ENCODE measurements at regions not wholly inside any gene's neighbourhood (a gene's known extent, or its start where the extent isn't known, plus 50 kb on each side); places are given as distances from the start of the nearest gene placed in this dataset.

- intact Hi-C loops (cut with micrococcal nuclease), result loop anchor here (1.0 to 10.0 kb wide), 3 partner anchors 42 to 1036 kb away; partner anchors contain the start of gene GABRB2
- H3K27me3 ChIP-seq (ENCODE audit: control insufficient read depth in 2 of 2, insufficient read depth in 2 of 2, low read length in 2 of 2), result peaks cover 0 to 5% of the 10 kb centered on the region in 2 experiments
- TF ChIP-seq CTCF (IDR thresholded peaks at IDR 0.05; ENCODE audit: extremely low read depth in 1 of 2, insufficient read depth in 1 of 2, low read depth in 1 of 2, low read length in 2 of 2) (peak; percentile 70), GATA2 (IDR thresholded peaks at IDR 0.05; ENCODE audit: insufficient read depth, insufficient read length, low read depth, low read length) (peak; percentile 68), FOS (IDR thresholded peaks at IDR 0.05; ENCODE audit: borderline replicate concordance, insufficient read depth, low read length) (no peak)
- H3K4me3 ChIP-seq (replicated peaks in 1 of 3; ENCODE audit: insufficient read depth in 1 of 3, low read depth in 1 of 3, low read length in 3 of 3), result no peak overlapping the region
- no peaks in the 10 kb centered on the region for H3K36me3 ChIP-seq (ENCODE audit: control insufficient read depth in 2 of 2, extremely low read depth in 1 of 2, insufficient read depth in 2 of 2, low read length in 2 of 2)
- no peaks in the 10 kb centered on the region for H4K20me1 ChIP-seq (replicated peaks; ENCODE audit: control insufficient read depth, extremely low read depth, insufficient read depth, low read length)
- no peaks in the 10 kb centered on the region for H3K4me1 ChIP-seq (ENCODE audit: control insufficient read depth, extremely low read depth, insufficient read depth, low read length)
- ChIA-PET POLR2A (no interaction called here), CTCF (interaction anchor here (1.0 to 5.7 kb wide), 7 partner anchors 8 to 70 kb away, joined by 3 to 117 read pairs (median 5); no protein-coding TSS in a partner anchor)
- no peak overlapping the region for H3K9ac ChIP-seq (replicated peaks; ENCODE audit: extremely low read depth, insufficient read depth, low read length)
- no peaks in the 10 kb centered on the region for H3K9me1 ChIP-seq (replicated peaks; ENCODE audit: control insufficient read depth, extremely low read depth, insufficient read depth, low read length)
- BruUV-seq (replicated peaks), result no TSS peak
- peak overlapping the region; percentile 64 for H2AFZ ChIP-seq (ENCODE audit: low read depth, low read length)
- no peak overlapping the region for H3K27ac ChIP-seq (ENCODE audit: insufficient read depth, low read depth, low read length)
- H3K79me2 ChIP-seq (ENCODE audit: control insufficient read depth, insufficient read depth, low read length), result no peaks in the 10 kb centered on the region
- no peaks in the 10 kb centered on the region for H3K9me3 ChIP-seq (replicated peaks; ENCODE audit: control insufficient read depth, insufficient read depth, low read length)
- H3K4me2 ChIP-seq (ENCODE audit: insufficient read depth, low read length), result no peak overlapping the region
- FAIRE-seq, result peak; percentile 94
- peak; percentile 81 for DNase-seq (ENCODE audit: low read depth, low spot score)
- dilution Hi-C loops (cut with MboI; ENCODE audit: extremely low pct_ligation_motif_present, low sequenced_read_pairs), result no loop called here
Measured at GRCh38 chr5:160508780-160509361, 87.2 kb downstream of the PTTG1 start.

GRCh38 chr5:160511280-160511929 lies 89.8 kb downstream of the PTTG1 start:
- dilution Hi-C loops (cut with MboI; ENCODE audit: extremely low pct_ligation_motif_present, low sequenced_read_pairs), result no loop called here
- H3K36me3 ChIP-seq (ENCODE audit: control insufficient read depth in 2 of 2, extremely low read depth in 1 of 2, insufficient read depth in 2 of 2, low read length in 2 of 2), result no peaks in the 10 kb centered on the region
- H3K9me1 ChIP-seq (replicated peaks; ENCODE audit: control insufficient read depth, extremely low read depth, insufficient read depth, low read length), result no peaks in the 10 kb centered on the region
- no TSS peak for BruUV-seq (replicated peaks)
- ChIA-PET CTCF (no interaction called here), POLR2A (no interaction called here)
- H3K27ac ChIP-seq (ENCODE audit: insufficient read depth, low read depth, low read length), result no peak overlapping the region
- no peaks in the 10 kb centered on the region for H3K9me3 ChIP-seq (replicated peaks; ENCODE audit: control insufficient read depth, insufficient read depth, low read length)
- no peaks in the 10 kb centered on the region for H3K4me1 ChIP-seq (ENCODE audit: control insufficient read depth, extremely low read depth, insufficient read depth, low read length)
- H4K20me1 ChIP-seq (replicated peaks; ENCODE audit: control insufficient read depth, extremely low read depth, insufficient read depth, low read length), result no peaks in the 10 kb centered on the region
- H3K4me2 ChIP-seq (ENCODE audit: insufficient read depth, low read length), result no peak overlapping the region
- H3K27me3 ChIP-seq (ENCODE audit: control insufficient read depth in 2 of 2, insufficient read depth in 2 of 2, low read length in 2 of 2), result peaks cover 0 to 4% of the 10 kb centered on the region in 2 experiments
- intact Hi-C loops (cut with micrococcal nuclease), result no loop called here
- no peak overlapping the region for H3K4me3 ChIP-seq (replicated peaks in 1 of 3; ENCODE audit: insufficient read depth in 1 of 3, low read depth in 1 of 3, low read length in 3 of 3)
- no peak overlapping the region for H2AFZ ChIP-seq (ENCODE audit: low read depth, low read length)
- DNase-seq (ENCODE audit: low read depth, low spot score), result no peak
- no peaks in the 10 kb centered on the region for H3K79me2 ChIP-seq (ENCODE audit: control insufficient read depth, insufficient read depth, low read length)
- FAIRE-seq, result no peak
- no peak for TF ChIP-seq JUN (IDR thresholded peaks at IDR 0.05; ENCODE audit: borderline replicate concordance, insufficient read depth, insufficient read length, low read depth)
- TF ChIP-seq POLR2A (IDR thresholded peaks at IDR 0.05; ENCODE audit: low read depth, low read length), result no peak
- TF ChIP-seq GATA2 (IDR thresholded peaks at IDR 0.05; ENCODE audit: insufficient read depth, insufficient read length, low read depth, low read length), result no peak
- TF ChIP-seq POLR2AphosphoS5 (IDR thresholded peaks at IDR 0.05; ENCODE audit: insufficient read depth, low read depth, low read length), result no peak
- no peak for TF ChIP-seq EZH2 (IDR thresholded peaks at IDR 0.05; ENCODE audit: borderline replicate concordance, low read depth, low read length, severe bottlenecking)
- no peak for TF ChIP-seq FOS (IDR thresholded peaks at IDR 0.05; ENCODE audit: borderline replicate concordance, insufficient read depth, low read length)
- TF ChIP-seq MYC (IDR thresholded peaks at IDR 0.05; ENCODE audit: low read depth, low read length), result no peak
- TF ChIP-seq MAX (IDR thresholded peaks at IDR 0.05; ENCODE audit: insufficient read depth, insufficient read length), result no peak
- no peak overlapping the region for H3K9ac ChIP-seq (replicated peaks; ENCODE audit: extremely low read depth, insufficient read depth, low read length)
